GM10248 (cell line): ENCODE measurements at regions not wholly inside any gene's neighbourhood (a gene's known extent, or its start where the extent isn't known, plus 50 kb on each side); places are given as distances from the start of the nearest gene placed in this dataset.
"Not testable (repeated sequence)": the region's sequence is repeated elsewhere in the genome, so short reads cannot be mapped to it uniquely, and the experiment has no call there.

Experiments used
- CTCF ChIA-PET: fragments of 300-600 bp; sonication (Branson Sonifier 250); formaldehyde crosslinking; extraction: SDS; loops from one replicate; lab custom pipeline; 2021; ENCODE audit warnings: antibody characterized with exemption; lab: Yijun Ruan, JAX
- POLR2A ChIA-PET: fragments of 350-650 bp; sonication (Branson Sonifier 250); formaldehyde crosslinking; extraction: SDS; loops from one replicate; lab custom pipeline; 2020; ENCODE audit warnings: antibody characterized with exemption; lab: Yijun Ruan, JAX
- DNase-seq: peaks from one replicate; pipeline ENCODE4 v3.0.0; 2012; ENCODE audit errors: extremely low spot score
- TF ChIP-seq, protein P1 (sequence below): IDR thresholded peaks from 2 replicates; pipeline ENCODE4 v1.5.1; 2012; ENCODE audit warnings: mild to moderate bottlenecking, low read depth; ENCODE audit errors: extremely low read depth, missing control alignments, control extremely low read depth

DNA sequence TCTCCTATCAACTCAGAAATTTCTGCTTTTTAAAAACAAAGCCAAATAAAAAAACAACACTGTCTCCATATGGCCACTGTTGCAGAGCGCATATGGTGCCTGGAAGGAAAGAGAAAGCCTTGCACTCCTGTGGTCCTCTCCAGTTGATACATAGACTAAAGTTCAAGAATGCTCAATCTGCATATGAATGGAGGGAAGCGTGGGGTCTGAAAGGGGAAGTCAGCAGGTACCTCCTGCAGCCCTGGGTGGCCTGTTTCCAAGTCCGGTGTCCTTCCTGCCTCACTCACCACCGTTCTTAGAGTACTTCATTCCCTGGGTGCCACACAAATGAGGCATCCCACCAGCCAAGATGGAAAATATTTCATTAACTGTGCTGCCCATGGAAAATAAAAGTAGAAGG, 138.3 kb upstream of the PALS2 start:
- DNase-seq, result no peak
- TF ChIP-seq, protein P1, sequence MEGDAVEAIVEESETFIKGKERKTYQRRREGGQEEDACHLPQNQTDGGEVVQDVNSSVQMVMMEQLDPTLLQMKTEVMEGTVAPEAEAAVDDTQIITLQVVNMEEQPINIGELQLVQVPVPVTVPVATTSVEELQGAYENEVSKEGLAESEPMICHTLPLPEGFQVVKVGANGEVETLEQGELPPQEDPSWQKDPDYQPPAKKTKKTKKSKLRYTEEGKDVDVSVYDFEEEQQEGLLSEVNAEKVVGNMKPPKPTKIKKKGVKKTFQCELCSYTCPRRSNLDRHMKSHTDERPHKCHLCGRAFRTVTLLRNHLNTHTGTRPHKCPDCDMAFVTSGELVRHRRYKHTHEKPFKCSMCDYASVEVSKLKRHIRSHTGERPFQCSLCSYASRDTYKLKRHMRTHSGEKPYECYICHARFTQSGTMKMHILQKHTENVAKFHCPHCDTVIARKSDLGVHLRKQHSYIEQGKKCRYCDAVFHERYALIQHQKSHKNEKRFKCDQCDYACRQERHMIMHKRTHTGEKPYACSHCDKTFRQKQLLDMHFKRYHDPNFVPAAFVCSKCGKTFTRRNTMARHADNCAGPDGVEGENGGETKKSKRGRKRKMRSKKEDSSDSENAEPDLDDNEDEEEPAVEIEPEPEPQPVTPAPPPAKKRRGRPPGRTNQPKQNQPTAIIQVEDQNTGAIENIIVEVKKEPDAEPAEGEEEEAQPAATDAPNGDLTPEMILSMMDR, result no peak
- ChIA-PET CTCF (no interaction called here), POLR2A (no interaction called here)

DNA sequence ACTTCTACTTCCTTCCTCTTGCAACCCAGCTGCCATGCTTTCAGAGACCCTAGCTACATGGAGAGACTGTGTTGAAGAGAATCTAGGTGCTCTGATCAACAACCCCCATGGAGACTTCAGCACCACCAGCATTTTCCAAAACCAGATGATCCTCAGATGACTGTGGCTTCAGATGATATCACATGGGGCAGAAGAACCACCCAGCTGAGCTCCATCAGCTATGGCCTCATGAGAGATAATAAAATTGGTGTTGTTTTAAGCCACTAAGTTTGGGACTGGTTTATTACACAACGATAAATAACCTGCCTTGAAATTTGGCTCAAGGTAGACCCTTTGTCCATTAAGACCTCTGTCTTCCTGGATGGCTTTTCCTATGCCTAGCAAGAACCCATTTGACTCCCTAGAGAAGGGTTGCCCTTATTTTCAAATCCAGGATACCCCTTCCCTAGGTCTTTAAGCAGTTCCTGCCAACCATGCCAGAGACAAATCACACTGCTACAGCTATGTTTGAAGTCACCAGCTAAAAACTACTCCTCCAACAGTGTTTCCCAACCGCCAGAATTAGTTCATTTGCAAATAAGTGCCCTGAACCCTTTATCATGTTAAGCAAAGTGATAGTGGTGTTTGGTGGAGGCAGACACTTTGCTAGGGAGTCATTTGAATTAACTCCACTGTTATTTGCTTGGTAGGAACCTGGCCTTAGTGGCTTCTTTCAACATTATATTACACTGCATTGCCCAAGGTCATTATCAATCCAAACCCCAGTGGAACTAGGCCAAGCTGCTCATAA, 136.9 kb upstream of the PALS2 start:
- CTCF ChIA-PET, result interaction anchor here (0.9 to 2.7 kb wide), 2 partner anchors 10 to 11 kb away, joined by 3 to 9 read pairs; no protein-coding TSS in a partner anchor
- TF ChIP-seq, protein P1, result no peak
- POLR2A ChIA-PET, result no interaction called here
- DNase-seq, result no peak

GRCh38 chr7:24438232-24438631, 135.0 kb upstream of the PALS2 start:
- POLR2A ChIA-PET, result interaction anchor here (0.6 kb wide), 1 partner anchor 9 kb away, joined by 6 read pairs; no protein-coding TSS in a partner anchor
- CTCF ChIA-PET, result interaction anchor here (0.9 to 2.7 kb wide), 3 partner anchors 9 to 13 kb away, joined by 4 to 9 read pairs (median 4); no protein-coding TSS in a partner anchor
- DNase-seq, result no peak
- TF ChIP-seq, protein P1, result no peak

- DNase-seq, CTCF ChIA-PET, POLR2A ChIA-PET: not testable (repeated sequence)
Observed at GRCh38 chr7:24439104-24439503, 134.1 kb upstream of the PALS2 start.

- DNase-seq, result no peak
- ChIA-PET CTCF (interaction anchor here (2.1 kb wide), 1 partner anchor 9 kb away, joined by 5 read pairs; no protein-coding TSS in a partner anchor), POLR2A (no interaction called here)
- TF ChIP-seq, protein P1, result no peak
Observed at GRCh38 chr7:24440892-24441291, 132.4 kb upstream of the PALS2 start.

GRCh38 chr7:24441314-24442027, 131.8 kb upstream of the PALS2 start:
- DNase-seq, result no peak
- TF ChIP-seq, protein P1, result no peak
- POLR2A ChIA-PET, result no interaction called here
- CTCF ChIA-PET, result interaction anchor here (2.1 kb wide), 1 partner anchor 9 kb away, joined by 5 read pairs; no protein-coding TSS in a partner anchor
